GM12872 (cell line): ENCODE measurements at regions not wholly inside any gene's neighbourhood (a gene's known extent, or its start where the extent isn't known, plus 50 kb on each side); places are given as distances from the start of the nearest gene placed in this dataset.
A peak's percentile ranks its signal among the peaks of the same experiment; 100 is the strongest.

Source experiments
- CTCF ChIP-seq: IDR thresholded peaks from 3 replicates; pipeline ENCODE4 v1.5.1; 2011; ENCODE audit warnings: low read depth, mild to moderate bottlenecking, low read length, moderate library complexity; ENCODE audit not compliant: insufficient read depth

DNA sequence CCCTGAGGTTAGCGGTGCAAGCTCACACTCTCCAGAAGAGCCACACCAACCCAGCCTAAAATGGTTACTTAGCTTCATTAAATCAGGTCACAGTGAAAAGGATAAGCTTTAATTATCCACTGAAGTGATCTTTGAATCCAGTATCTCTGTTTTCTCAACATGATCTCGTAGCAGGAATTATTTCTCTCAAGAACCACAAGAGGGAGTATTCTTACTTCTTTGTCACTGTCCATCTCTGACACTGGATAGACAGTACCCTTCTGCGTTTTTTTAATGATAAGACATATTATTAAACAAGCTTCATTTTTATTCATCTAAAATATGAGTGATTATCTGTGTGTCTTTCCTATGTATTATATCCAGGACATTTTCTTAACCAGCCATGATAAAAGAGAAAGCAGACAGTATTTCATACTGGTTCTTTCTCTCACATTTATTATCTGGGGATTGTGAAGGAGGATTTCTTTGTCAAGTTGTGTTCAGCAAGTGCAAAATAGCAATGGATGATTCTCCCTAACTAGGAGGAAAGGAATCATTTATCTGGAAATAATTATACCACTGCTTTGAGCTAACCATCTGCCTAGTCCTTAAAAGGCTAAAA is 105.4 kb upstream of the CCDC54 start:
- TF ChIP-seq CTCF = peak; percentile 57; the same call in 2 of the 3 replicates

- TF ChIP-seq CTCF = no peak
Observed at GRCh38 chr3:107272471-107272870, 104.8 kb upstream of the CCDC54 start.

GRCh38 chr3:107272885-107273284 is 104.4 kb upstream of the CCDC54 start:
- TF ChIP-seq CTCF = no peak

- TF ChIP-seq CTCF = no peak
Observed at GRCh38 chr3:107273771-107274170, 103.5 kb upstream of the CCDC54 start.

DNA sequence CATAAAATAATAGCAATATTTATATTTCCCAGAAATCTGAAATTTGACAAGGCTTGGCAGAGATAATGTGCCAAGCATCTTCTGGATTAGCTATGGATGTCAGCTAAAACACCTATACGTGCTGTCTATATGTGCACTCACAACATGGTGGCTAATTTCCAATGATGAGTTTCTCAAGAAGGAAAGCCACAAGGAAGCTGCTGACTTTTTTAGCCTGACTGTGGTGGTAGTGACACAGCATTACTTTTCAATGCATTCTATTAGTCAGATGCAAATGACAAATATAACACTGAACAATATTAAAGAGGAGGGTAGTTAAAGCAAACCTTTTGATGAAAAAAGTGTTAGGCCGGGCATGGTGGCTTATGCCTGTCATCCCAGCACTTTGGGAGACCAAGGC is 101.7 kb upstream of the CCDC54 start:
- TF ChIP-seq CTCF = no peak

DNA sequence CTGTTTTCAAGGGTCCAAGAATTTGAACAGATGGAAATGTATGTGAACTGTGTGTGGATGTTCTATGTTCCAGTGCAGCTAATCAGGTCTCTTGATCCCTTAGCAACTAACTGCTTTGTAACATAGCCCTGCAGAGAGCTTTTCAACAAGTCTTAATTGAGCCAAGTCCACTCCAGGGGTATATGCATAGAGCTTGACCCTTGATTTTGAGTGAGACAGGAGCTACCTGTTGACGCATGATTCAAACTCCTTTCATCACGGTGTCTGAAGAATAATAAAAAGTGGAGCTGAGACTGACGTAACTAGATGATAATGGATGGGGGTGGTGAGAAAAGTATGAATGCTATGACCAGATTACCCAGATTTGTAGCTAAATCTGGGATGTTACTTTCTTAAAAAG is 93.3 kb upstream of the CCDC54 start:
- TF ChIP-seq CTCF = no peak

GRCh38 chr3:107284612-107285011 is 92.6 kb upstream of the CCDC54 start:
- no peak for TF ChIP-seq CTCF

- no peak for TF ChIP-seq CTCF
Observed at GRCh38 chr3:107285197-107285596, 92.0 kb upstream of the CCDC54 start.
